Stimulated activated CD8-positive, alpha-beta memory T cell treated with anti-CD3 and anti-CD28 coated beads, Interleukin-4, amount 100 ng/mL, for 24 hours (primary cell): ENCODE measurements at regions not wholly inside any gene's neighbourhood (a gene's known extent, or its start where the extent isn't known, plus 50 kb on each side); places are given as distances from the start of the nearest gene placed in this dataset.
A peak's percentile ranks its signal among the peaks of the same experiment; 100 is the strongest.

Experiments used
- DNase-seq: peaks from one replicate; pipeline ENCODE4 v3.0.0-alpha.2; 2020; ENCODE audit warnings: low read depth

DNA sequence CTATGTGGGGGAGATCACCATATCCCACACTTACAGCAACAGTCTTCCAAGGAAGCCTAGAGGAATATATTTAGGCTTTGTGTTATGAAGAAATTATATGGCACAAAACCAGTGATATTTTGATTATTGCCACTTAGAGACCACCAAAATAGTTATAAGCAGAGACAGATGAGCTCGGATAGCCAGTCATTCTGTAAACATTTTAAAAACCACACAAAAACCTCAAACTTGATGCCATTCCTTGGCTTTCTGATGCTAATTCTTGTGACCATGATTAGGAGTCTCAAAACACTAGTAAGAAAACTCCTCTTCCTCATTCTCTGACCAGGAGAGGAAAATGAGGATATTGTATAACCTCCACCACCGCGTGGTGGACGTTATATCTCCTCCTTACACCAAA lies 496.4 kb downstream of the FOXO1 start:
- no peak for DNase-seq

GRCh38 chr13:40170982-40171381 lies 495.5 kb downstream of the FOXO1 start:
- no peak for DNase-seq

DNA sequence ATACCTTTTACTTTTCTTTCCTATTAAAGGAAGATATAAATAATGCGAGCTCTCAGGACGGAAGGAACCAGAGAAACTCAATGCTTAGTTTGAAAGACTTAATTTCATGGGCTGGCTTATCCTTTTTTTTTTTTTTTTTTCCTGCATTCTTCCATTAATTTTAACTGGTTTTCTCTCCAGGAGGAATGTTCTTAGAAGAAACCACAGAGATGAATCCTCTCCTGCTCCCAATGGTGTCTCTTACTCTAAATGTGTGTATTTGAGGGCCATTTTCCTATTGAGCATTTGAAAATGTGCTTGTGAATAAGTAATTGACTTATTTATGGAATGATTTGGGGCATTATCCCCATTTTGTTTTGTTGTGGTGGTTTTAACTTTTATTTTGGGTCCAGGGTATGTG lies 494.9 kb downstream of the FOXO1 start:
- DNase-seq: no peak

- no peak for DNase-seq
Measured at GRCh38 chr13:40172149-40172591, 494.3 kb downstream of the FOXO1 start.

DNA sequence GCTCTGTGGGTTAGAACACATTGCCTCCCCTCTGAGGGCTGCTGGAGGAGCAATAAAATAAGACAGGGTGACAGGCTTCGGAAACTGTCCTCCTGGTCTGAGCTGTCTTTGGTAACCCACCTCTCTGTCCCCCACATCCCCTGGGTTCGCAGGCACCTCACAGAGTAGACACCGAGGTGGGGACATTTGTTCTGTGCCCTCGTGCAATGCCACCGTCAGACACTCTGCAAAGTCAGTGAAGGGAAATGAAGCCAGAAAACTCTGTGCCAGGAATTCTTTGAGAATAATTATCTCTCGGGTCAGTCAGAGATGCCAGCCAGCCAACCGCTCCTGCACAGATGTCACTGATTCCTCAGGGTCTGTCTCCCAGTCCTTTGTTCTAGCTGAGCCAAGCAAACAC lies 493.6 kb downstream of the FOXO1 start:
- DNase-seq: no peak

DNA sequence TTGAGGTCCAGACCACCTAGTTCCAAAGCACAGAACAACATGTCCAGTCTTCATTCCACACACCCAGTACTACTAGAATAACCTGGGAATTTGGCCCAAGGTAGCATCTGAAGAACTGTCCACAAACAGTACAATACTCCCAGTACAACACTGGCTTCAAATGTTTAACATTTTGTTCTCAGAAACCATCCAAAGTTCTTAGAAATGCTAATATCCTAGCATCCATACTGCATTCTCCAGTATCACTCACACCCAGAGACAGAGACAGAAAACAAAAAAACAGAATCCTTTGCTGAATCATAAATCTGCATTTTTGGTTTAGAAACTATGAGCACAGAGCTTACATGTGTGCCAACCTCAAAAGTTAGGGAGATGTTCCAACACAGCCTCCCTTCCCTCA lies 490.8 kb downstream of the FOXO1 start:
- DNase-seq: no peak

- DNase-seq: no peak
Measured at GRCh38 chr13:40176242-40176641, 490.2 kb downstream of the FOXO1 start.

DNA sequence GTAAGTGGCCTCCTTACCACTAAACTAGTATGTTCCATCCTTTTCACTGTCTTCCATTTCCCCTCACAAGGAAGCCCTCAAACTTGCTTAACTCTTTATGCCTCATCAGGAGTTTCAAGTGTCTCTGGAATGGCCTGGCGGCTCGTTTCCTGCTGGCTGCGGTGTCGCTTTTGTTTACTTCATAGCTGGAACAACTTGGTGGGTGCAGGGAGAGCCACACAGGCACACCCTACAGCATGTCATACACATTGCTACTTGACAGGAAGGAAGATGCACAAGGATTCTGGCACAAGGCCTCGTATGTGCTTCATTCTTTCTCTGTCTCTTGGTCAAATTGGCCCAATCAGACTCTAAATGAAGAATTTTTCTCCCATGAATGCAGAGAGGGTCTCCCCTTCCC lies 488.3 kb downstream of the FOXO1 start:
- no peak for DNase-seq

GRCh38 chr13:40179445-40180281 lies 486.8 kb downstream of the FOXO1 start:
- DNase-seq: no peak

- no peak for DNase-seq
Measured at GRCh38 chr13:40180776-40181175, 485.7 kb downstream of the FOXO1 start.

- no peak for DNase-seq
Measured at GRCh38 chr13:40181203-40181845, 485.1 kb downstream of the FOXO1 start.

DNA sequence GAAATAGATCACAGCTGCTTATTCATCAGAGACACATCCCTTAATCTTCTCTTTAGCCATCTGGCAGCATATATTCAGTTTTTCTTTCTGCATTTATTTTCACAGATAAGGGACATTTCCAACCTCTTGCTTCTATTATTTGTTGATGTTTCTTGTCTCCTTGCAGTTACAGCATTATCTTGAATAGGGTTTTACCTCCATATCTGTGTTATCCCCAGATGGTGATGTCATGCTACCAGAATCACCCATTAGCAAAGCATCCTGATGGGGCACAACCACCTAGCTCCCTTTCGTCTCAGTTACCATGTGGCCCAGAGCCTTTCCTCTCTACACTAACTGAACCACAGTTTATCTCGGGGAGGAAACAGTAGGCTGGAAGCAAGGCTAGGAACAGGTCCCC lies 483.9 kb downstream of the FOXO1 start:
- no peak for DNase-seq

GRCh38 chr13:40185414-40185813 lies 481.0 kb downstream of the FOXO1 start:
- no peak for DNase-seq

- no peak for DNase-seq
Measured at GRCh38 chr13:40186041-40186440, 480.4 kb downstream of the FOXO1 start.

GRCh38 chr13:40186626-40187323 lies 479.7 kb downstream of the FOXO1 start:
- DNase-seq: no peak

DNA sequence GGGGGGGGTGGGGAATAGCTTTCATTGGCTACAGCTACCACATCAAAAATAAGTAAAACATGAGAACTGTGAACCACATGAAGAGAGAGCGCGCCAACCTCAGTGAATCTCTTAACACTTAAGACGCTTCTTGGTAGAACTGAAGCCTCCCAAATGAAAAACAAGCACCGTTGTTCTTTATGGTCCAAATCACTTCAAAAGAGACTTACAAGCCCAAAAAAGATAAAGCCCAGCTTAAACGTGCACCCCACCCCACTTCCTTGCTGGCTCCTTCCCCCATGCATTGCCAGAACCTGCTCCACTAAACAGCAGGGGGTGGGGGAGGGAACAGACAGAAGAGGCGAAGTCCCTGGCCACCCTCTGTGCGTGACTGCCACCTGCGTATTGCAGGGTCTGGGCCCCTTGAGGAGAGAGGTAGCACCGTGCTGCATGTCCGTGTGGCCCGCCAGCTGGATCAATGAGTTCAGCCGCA lies 479.1 kb downstream of the FOXO1 start:
- no peak for DNase-seq

- no peak for DNase-seq
Measured at GRCh38 chr13:40187841-40188591, 478.4 kb downstream of the FOXO1 start.

DNA sequence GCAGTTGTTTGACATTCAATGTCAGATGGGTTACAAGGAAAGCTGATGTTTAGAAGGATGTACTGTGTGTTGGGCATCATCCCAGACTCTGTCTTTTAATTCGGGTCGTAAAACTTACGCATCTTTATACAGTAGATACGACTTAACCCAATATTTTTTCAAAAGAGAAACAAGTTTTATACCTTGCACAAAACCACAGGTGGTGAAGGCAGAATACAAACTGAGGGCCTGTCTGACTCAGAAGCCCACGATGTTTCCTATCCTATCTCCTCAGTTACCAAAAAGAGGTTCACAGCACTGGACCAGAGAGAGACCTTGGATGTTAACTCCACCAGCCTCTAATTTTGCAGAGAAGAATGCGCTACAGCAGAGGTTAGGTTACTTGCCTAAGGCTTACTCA lies 477.0 kb downstream of the FOXO1 start:
- no peak for DNase-seq

- no peak for DNase-seq
Measured at GRCh38 chr13:40189898-40190630, 476.4 kb downstream of the FOXO1 start.

DNA sequence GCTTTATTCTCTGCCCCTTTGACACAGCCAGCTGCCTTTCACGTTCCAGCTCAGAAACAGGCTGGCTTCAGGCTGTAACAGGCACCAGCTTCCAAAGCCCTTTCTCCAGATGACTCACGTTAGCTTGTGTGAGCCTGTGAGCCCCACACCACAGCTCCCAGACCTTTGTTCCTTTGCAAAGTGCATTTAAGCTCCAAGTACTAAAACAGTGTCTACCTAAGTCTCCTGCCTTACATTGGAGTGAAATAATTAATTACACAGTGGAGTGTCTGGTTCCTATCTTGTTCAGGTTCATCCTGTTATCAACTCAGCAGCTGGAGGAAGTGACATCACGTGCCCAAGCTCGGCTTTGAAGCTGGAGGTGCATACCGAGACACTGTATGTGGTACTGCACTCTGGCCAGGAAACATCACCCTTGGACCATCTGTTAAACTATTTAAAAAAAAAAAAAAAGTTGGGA lies 475.8 kb downstream of the FOXO1 start:
- peak; percentile 52 for DNase-seq
